Right lobe of liver (tissue), 4 donors: ENCODE measurements at regions not wholly inside any gene's neighbourhood (a gene's known extent, or its start where the extent isn't known, plus 50 kb on each side); places are given as distances from the start of the nearest gene placed in this dataset.

ENCODE experiments used
- CTCF ChIP-seq, 4 donors: fragments of 200-600 bp in 3 of 4; fragments of 450-650 bp in 1 of 4; IDR thresholded peaks; one replicate each; pipeline versions ENCODE4 v1.5.1 to v1.8.0; 2016 to 2022; ENCODE audit warnings: antibody characterized with exemption in 4 of 4, mild to moderate bottlenecking in 2 of 4
- POLR2A ChIP-seq: fragments of 450-650 bp; IDR thresholded peaks from one replicate; pipeline ENCODE4 v1.6.1; 2017; ENCODE audit warnings: antibody characterized with exemption, mild to moderate bottlenecking
- donor health status: DM: no; HTN: no; CAD: no.
- donor health status: DM: no; HTN: no; CAD: no.
- donor health status: DM: no; HTN: yes; CAD: no.

GRCh38 chr10:43980313-43980712, 331.6 kb upstream of the ZNF32 start:
- TF ChIP-seq CTCF (IDR thresholded peaks at IDR 0.05) (no peak), POLR2A (no peak)
